ENCODE measurements at regions not wholly inside any gene's neighbourhood (a gene's known extent, or its start where the extent isn't known, plus 50 kb on each side); places are given as distances from the start of the nearest gene placed in this dataset.

DNA sequence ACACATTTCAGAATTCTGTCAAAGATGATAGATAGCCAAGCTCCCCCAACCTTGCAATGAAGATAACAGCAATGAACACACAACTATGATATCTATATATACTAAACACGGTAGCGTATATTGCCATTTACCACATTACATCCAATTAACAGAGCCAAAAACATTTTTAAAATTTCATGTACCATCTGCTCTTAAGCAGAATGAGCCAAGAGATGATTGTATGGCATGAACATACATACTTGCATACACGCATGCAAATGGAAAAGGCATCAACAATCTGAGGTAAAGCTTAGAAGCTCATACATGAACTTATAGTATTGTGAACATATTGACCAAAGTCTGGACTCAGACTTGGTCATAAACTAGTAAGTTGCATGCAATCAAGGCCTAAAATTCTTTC is 712.9 kb upstream of the GOLIM4 start:
- TF ChIP-seq EZH2phosphoT487 (conservative IDR thresholded peaks at IDR 0.05; ENCODE audit: low read length), result no peak
- TF ChIP-seq, protein P1, sequence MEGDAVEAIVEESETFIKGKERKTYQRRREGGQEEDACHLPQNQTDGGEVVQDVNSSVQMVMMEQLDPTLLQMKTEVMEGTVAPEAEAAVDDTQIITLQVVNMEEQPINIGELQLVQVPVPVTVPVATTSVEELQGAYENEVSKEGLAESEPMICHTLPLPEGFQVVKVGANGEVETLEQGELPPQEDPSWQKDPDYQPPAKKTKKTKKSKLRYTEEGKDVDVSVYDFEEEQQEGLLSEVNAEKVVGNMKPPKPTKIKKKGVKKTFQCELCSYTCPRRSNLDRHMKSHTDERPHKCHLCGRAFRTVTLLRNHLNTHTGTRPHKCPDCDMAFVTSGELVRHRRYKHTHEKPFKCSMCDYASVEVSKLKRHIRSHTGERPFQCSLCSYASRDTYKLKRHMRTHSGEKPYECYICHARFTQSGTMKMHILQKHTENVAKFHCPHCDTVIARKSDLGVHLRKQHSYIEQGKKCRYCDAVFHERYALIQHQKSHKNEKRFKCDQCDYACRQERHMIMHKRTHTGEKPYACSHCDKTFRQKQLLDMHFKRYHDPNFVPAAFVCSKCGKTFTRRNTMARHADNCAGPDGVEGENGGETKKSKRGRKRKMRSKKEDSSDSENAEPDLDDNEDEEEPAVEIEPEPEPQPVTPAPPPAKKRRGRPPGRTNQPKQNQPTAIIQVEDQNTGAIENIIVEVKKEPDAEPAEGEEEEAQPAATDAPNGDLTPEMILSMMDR (IDR thresholded peaks at IDR 0.05; ENCODE audit: insufficient read depth, low read length, poor library complexity, severe bottlenecking), result no peak
- H3K9ac ChIP-seq (ENCODE audit: low read length), result no peak overlapping the region
- H3K27me3 ChIP-seq (ENCODE audit: low read length), result no peaks in the 10 kb centered on the region
- H3K4me3 ChIP-seq (ENCODE audit: insufficient read depth, low read length, poor library complexity, severe bottlenecking), result no peak overlapping the region
- no peaks in the 10 kb centered on the region for H3K36me3 ChIP-seq (ENCODE audit: low read length)
- H3K79me2 ChIP-seq (ENCODE audit: insufficient read depth, low read length), result no peaks in the 10 kb centered on the region
- H2AFZ ChIP-seq (ENCODE audit: low read depth, low read length, severe bottlenecking), result no peak overlapping the region
- H3F3A ChIP-seq (ENCODE audit: insufficient read depth), result no peaks in the 10 kb centered on the region
- no peak overlapping the region for H3K27ac ChIP-seq (ENCODE audit: low read depth, low read length)
- no peaks in the 10 kb centered on the region for H3K9me2 ChIP-seq (replicated peaks; ENCODE audit: insufficient read depth, low read length)
- no peaks in the 10 kb centered on the region for H3K9me3 ChIP-seq (ENCODE audit: insufficient read depth, low read length)
- no peak overlapping the region for H3K4me2 ChIP-seq (ENCODE audit: low read depth, low read length, poor library complexity, severe bottlenecking)
- H4K20me1 ChIP-seq (ENCODE audit: low read depth, low read length), result no peaks in the 10 kb centered on the region

DNA sequence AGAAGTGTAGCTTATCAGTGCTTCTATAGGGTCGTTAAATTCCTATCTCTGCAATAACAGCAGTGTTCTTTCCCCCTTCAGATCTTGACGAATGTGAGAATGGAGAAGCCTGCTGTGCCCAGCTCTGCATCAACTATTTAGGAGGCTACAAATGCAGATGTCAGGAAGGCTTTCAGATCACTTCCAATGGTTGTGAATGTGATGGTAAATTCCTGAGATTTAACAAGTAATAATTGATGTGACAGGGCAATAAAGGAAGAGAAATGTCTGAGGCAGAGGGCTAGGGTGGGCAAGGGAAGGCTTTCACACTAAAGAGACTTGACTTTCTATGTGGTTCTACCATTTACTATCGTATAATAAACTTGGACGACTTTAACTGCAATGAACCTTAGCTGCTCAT is 711.7 kb upstream of the GOLIM4 start:
- Histone ChIP-seq H3K27me3 (ENCODE audit: low read length) (no peaks in the 10 kb centered on the region), H3K4me2 (ENCODE audit: low read depth, low read length, poor library complexity, severe bottlenecking) (no peak overlapping the region), H2AFZ (ENCODE audit: low read depth, low read length, severe bottlenecking) (no peak overlapping the region), H3K27ac (ENCODE audit: low read depth, low read length) (no peak overlapping the region), H3K36me3 (ENCODE audit: low read length) (no peaks in the 10 kb centered on the region), H3K79me2 (ENCODE audit: insufficient read depth, low read length) (no peaks in the 10 kb centered on the region), H3K9me3 (ENCODE audit: insufficient read depth, low read length) (no peaks in the 10 kb centered on the region), H3F3A (ENCODE audit: insufficient read depth) (no peaks in the 10 kb centered on the region), H3K4me3 (ENCODE audit: insufficient read depth, low read length, poor library complexity, severe bottlenecking) (no peak overlapping the region), H4K20me1 (ENCODE audit: low read depth, low read length) (no peaks in the 10 kb centered on the region), H3K9me2 (replicated peaks; ENCODE audit: insufficient read depth, low read length) (no peaks in the 10 kb centered on the region), H3K9ac (ENCODE audit: low read length) (no peak overlapping the region)
- TF ChIP-seq EZH2phosphoT487 (conservative IDR thresholded peaks at IDR 0.05; ENCODE audit: low read length), result no peak
- TF ChIP-seq, protein P1 (IDR thresholded peaks at IDR 0.05; ENCODE audit: insufficient read depth, low read length, poor library complexity, severe bottlenecking), result no peak

DNA sequence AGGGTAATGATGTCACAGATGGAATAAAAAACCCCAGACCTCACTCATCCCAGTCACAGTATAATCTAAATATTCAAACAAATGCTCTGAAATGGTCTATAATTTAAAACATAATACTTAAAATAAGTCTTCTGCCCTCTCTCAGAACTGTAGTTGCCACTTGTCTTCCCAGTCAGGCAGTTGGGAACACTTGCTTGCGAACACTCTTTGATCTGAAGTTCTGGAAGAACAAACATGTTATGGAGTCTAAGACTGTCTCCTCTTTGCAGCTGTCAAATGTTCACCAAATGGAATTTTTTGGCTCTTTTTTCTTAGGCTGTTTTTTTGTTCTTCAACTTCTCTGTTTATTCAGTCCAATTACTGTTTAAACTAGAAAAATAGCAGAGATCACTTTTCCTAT is 711.1 kb upstream of the GOLIM4 start:
- H3K36me3 ChIP-seq (ENCODE audit: low read length), result no peaks in the 10 kb centered on the region
- H3K9me2 ChIP-seq (replicated peaks; ENCODE audit: insufficient read depth, low read length), result no peaks in the 10 kb centered on the region
- H3F3A ChIP-seq (ENCODE audit: insufficient read depth), result no peaks in the 10 kb centered on the region
- H3K27me3 ChIP-seq (ENCODE audit: low read length), result no peaks in the 10 kb centered on the region
- no peaks in the 10 kb centered on the region for H3K9me3 ChIP-seq (ENCODE audit: insufficient read depth, low read length)
- no peak overlapping the region for H3K4me3 ChIP-seq (ENCODE audit: insufficient read depth, low read length, poor library complexity, severe bottlenecking)
- TF ChIP-seq EZH2phosphoT487 (conservative IDR thresholded peaks at IDR 0.05; ENCODE audit: low read length), result no peak
- TF ChIP-seq, protein P1 (IDR thresholded peaks at IDR 0.05; ENCODE audit: insufficient read depth, low read length, poor library complexity, severe bottlenecking), result no peak
- H2AFZ ChIP-seq (ENCODE audit: low read depth, low read length, severe bottlenecking), result no peak overlapping the region
- H4K20me1 ChIP-seq (ENCODE audit: low read depth, low read length), result no peaks in the 10 kb centered on the region
- H3K9ac ChIP-seq (ENCODE audit: low read length), result no peak overlapping the region
- no peak overlapping the region for H3K27ac ChIP-seq (ENCODE audit: low read depth, low read length)
- H3K4me2 ChIP-seq (ENCODE audit: low read depth, low read length, poor library complexity, severe bottlenecking), result no peak overlapping the region
- H3K79me2 ChIP-seq (ENCODE audit: insufficient read depth, low read length), result no peaks in the 10 kb centered on the region
